IPS-NIHi7 (cell line): ENCODE measurements at regions not wholly inside any gene's neighbourhood (a gene's known extent, or its start where the extent isn't known, plus 50 kb on each side); places are given as distances from the start of the nearest gene placed in this dataset.

Source experiments
- DNase-seq: peaks from one replicate; pipeline ENCODE4 v3.0.0; 2012; ENCODE audit warnings: mixed read lengths; ENCODE audit errors: extremely low spot score

- DNase-seq, result no peak
Observed at GRCh38 chr11:19595840-19596751, 116.5 kb upstream of the NAV2 start.

GRCh38 chr11:19595499-19595839 is 117.2 kb upstream of the NAV2 start:
- no peak for DNase-seq

DNA sequence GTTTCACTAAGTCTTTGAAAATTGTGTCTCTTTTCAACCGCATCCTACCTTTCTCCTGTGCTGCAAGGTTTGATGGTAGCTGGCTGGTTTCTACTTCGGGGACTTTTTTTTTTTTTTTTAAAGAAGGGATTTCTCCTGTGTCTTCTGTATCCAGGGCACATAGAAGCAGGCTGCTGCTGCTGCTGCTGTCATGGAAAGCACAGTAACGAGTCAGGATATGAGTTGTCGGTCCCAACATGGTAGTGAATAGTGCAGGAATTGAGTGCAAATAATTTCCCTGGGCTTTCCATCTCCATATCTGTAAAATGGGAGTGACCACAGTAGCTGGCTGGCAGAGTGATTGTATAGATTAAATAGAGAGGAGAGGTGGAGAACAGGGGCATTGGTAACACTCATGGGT is 118.3 kb upstream of the NAV2 start:
- DNase-seq, result no peak

DNA sequence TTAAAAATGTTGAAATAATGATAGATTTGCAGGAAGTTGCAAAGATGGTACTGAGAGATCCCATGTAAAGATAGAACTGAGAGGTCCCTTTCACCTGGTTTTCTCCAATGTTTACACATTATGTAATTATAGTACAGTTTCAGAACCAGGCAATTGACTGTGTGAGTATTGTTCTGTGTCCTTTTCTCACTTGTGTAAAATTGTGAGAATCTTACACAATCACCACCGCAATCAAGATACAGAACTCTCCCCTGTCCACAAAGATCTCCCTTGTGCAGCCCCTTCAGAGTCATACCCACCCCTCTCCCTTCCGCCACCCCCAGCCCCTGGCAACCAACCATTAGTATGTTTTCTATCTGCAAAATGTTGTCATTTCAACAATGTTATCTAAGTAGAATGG is 119.8 kb upstream of the NAV2 start:
- no peak for DNase-seq

DNA sequence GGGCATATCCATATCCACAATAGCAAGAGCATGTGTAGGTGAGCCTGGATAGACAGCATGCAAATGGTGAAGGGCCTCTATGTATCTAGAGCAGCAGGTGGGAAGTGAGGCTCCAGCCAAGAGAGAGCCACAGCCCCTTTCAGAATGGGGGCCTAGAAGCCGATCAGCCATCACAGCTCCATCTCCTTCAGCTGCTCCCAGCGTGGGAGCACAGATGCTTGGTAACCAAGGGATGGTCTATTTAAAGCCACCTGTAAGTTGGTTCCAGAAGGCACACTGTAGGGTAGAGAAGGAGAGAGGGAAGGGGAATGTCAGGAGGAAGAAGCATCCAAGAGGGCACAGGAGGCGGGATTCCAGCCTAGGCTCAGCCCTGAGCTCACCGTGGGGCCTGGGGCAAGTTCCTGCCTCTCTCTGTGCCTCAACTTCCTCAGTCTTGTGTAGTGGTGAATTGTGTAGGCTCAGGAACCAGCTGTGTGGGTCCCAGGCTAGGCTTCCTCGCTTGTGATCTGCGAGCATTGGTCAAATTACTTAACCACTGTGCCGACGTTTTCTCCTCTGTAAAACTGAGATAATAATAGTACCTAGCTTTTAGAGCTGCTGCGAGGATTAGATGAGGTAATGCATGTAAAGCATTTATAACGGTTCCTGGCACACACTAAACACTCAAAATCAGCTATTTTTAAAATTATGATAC is 122.9 kb upstream of the NAV2 start:
- no peak for DNase-seq

GRCh38 chr11:19587979-19588378 is 124.7 kb upstream of the NAV2 start:
- DNase-seq, result no peak

- DNase-seq, result no peak
Observed at GRCh38 chr11:19580646-19581045, 132.0 kb upstream of the NAV2 start.

GRCh38 chr11:19579957-19580356 is 132.7 kb upstream of the NAV2 start:
- DNase-seq, result no peak

- DNase-seq, result no peak
Observed at GRCh38 chr11:19578871-19579270, 133.8 kb upstream of the NAV2 start.

- no peak for DNase-seq
Observed at GRCh38 chr11:19577976-19578619, 134.5 kb upstream of the NAV2 start.

DNA sequence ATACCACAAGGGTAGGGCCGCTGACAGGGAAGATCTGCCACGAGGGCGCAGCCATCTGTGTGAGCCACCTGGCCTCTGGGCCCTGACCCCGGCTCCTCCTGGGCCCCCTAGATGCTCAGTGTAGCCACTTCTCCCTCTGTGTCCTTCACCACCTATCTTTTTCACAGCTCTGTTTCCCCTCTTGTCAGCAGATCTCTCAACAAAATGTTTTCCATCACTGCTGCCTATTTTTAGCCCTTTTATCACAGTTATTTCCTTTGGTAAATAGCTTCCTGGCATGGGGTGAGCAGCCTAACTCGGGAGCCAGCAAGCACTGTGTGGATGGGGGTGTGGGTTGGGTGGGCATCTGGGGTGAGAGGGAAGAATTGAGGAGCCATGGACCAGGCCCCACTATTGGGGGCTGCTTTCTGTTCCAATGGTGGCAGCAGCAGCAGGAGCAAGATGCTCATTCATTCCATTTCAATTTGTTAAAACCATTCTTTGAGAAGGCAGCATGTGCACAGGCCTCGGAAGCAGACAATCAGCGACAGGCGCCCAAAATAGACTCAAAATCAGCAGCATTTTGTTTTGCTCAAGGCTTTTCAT is 135.2 kb upstream of the NAV2 start:
- no peak for DNase-seq

- DNase-seq, result no peak
Observed at GRCh38 chr11:19576903-19577302, 135.7 kb upstream of the NAV2 start.

- no peak for DNase-seq
Observed at GRCh38 chr11:19576054-19576453, 136.6 kb upstream of the NAV2 start.

DNA sequence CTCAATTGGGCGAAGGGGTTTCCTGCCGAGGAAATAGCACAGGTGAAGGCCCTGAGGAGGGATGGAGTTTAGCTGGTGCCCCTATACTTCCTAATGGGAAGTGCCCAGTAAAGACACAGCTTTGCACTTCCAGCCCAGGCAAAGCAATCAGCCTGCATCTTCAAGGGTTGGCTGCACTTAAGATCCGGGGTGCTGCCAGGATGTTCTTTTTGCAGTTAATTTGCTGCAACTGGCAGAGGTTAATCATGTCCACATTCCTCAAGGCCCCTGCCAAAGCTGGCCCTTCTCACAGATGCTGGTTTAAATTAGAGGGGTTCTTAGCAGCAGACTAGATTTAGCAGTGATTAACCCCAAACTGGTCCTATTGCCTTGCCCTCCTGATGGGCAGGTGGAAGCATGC is 137.7 kb upstream of the NAV2 start:
- DNase-seq, result no peak

- no peak for DNase-seq
Observed at GRCh38 chr11:19573666-19574065, 139.0 kb upstream of the NAV2 start.

DNA sequence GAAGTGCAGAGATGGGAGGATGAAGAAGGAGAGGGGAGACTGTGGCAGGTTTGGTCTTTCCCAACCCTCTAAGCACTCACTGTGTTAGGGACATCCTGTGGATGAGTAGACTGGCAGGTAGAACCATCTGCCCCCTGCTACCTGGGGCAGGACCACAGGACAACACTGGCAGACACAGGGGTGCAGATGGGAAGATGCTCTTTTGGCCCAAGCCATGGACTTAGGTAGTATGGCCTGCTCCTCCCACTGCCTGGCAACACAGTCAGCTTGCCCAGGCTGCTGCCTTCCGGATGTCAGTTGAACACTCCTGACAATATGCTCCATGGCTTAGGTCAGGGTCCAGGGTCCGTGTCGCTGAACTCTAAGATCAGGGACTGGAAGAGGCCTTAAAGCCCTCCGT is 140.7 kb upstream of the NAV2 start:
- DNase-seq, result no peak

DNA sequence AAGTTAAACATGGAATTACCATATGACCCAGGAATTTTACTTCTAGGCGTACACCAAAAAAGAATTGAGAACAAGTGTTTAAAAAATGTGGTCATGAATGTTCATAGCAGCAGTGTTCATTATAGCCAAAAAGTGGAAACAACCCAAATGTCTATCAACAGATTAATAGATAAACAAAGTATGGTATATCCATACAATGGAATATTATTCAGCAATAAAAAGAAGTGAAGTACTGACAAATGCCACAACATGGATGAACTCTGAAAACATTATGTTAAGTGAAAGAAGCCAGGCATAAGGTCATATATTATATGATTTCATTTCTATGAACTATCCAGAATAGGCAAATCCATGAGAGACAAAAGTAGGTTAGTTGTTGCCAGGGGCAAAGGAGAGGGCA is 141.7 kb upstream of the NAV2 start:
- no peak for DNase-seq

GRCh38 chr11:19567996-19568395 is 144.6 kb upstream of the NAV2 start:
- no peak for DNase-seq

DNA sequence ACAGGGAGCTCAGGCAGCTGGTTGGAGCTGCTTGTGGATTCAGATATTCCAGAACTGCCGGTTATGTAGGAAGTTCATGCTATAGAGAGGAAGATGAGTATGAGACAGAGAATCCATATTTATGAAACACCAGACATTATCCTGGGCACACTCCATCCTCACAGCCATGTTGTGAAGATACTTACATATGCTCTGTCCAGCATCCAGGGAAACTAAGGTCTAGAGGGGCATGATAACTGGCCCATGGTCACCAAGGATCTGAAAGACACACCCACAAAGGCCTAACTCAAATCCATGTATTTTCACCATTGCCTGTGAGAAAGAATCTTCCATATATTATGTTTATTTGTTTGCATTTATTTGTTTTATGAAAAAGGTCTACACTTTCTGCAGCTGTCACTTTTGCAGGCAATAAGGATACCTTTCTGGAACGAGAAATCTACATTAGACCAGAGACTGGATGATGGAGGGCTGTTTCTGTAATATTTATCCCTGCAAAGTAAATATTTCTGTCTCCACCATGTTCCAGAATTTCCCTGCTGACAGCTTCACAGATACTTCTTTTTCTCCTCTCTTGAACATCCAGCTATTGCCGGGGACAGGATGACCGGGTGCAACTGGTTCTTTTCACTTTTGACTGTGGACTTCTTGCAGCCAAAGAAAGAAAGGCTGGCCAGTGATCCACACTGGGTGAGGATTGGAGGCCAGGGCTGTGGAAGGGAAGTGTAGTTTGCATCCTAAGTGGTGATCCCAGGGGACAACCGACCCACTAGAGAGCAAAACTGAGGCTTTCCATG is 145.9 kb upstream of the NAV2 start:
- DNase-seq, result no peak

GRCh38 chr11:19565639-19566038 is 147.0 kb upstream of the NAV2 start:
- no peak for DNase-seq

GRCh38 chr11:19562156-19562555 is 150.5 kb upstream of the NAV2 start:
- DNase-seq, result no peak

DNA sequence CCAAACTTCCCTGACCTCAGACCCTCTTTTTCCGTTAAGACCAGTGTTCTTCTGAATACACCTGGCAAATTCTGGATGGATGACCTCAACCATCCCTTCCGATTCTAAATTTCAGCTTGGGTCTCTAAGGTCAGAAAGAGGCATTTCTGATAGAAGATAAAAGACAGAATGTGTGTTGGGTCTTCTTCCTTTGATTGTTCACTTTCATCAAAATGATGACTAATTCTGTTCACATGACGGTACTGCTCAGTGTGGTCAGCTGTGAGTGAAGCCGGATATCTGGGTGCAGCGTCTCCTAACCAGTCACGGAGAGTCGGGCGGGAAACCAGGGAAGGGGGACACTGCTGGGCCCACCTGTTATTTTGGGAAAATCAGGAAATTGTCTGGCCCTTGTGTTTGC is 151.6 kb upstream of the NAV2 start:
- DNase-seq, result no peak
